ENCODE measurements at regions not wholly inside any gene's neighbourhood (a gene's known extent, or its start where the extent isn't known, plus 50 kb on each side); places are given as distances from the start of the nearest gene placed in this dataset.

DNA sequence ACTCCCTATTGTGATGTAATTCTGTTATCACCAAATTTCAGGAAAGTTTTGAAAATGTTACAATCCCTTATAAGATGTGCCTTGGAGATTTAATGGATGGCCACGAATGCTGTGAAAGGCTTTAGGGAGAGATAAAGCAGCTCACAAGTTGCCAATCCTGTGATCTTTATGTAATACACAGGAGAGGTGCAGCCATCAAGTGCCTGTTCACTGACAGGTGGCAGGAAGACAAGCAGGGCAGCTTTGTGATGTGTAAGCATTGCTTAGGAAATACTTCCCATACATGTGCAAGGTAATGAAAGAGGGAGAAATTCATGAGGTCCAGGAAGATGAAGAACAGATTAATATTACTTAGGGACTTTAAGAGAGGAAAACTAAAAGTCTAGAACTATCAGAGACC lies 628.8 kb downstream of the SLITRK6 start:
- BruUV-seq (replicated peaks) = no TSS peak
- CTCF ChIA-PET = interaction anchor here (0.7 kb wide), 1 partner anchor 181 kb away, joined by 3 read pairs; no protein-coding TSS in a partner anchor
- H2AFZ ChIP-seq = no peak overlapping the region

DNA sequence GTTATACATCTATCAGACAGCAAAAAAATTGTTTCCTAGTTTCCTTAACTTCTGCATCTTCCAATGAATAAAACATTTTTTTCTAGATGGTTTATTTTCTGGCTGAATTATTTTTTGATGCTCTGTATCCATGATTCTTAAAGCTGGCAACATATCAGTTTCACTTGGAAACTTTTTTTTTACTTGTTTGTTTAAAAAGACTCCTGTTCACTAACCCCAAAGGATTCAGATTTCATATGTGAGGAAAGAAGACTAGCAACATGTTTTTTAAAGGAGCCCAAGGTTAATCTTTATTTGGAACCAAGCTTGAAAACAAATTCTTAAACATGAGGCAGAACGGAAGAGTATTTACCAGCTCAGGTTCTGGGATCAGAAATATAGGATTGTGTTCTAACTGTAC lies 632.3 kb downstream of the SLITRK6 start:
- TF ChIP-seq EZH2 (IDR thresholded peaks at IDR 0.05; ENCODE audit: low read depth) = no peak
- TF ChIP-seq, protein P1, sequence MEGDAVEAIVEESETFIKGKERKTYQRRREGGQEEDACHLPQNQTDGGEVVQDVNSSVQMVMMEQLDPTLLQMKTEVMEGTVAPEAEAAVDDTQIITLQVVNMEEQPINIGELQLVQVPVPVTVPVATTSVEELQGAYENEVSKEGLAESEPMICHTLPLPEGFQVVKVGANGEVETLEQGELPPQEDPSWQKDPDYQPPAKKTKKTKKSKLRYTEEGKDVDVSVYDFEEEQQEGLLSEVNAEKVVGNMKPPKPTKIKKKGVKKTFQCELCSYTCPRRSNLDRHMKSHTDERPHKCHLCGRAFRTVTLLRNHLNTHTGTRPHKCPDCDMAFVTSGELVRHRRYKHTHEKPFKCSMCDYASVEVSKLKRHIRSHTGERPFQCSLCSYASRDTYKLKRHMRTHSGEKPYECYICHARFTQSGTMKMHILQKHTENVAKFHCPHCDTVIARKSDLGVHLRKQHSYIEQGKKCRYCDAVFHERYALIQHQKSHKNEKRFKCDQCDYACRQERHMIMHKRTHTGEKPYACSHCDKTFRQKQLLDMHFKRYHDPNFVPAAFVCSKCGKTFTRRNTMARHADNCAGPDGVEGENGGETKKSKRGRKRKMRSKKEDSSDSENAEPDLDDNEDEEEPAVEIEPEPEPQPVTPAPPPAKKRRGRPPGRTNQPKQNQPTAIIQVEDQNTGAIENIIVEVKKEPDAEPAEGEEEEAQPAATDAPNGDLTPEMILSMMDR (conservative IDR thresholded peaks at IDR 0.05) = no peak
- no peak for DNase-seq
- intact Hi-C loops (cut with micrococcal nuclease; ENCODE audit: unreplicated experiment) = no loop called here
- H3F3A ChIP-seq (ENCODE audit: insufficient read depth, low read depth) = no peaks in the 10 kb centered on the region
- H3K4me1 ChIP-seq (replicated peaks; ENCODE audit: insufficient read depth) = no peaks in the 10 kb centered on the region
- H3K36me3 ChIP-seq (ENCODE audit: low read depth) = no peaks in the 10 kb centered on the region
- H4K20me1 ChIP-seq (ENCODE audit: insufficient read depth) = no peaks in the 10 kb centered on the region; the same call in 1 of the 2 replicates
- no TSS peak for BruUV-seq (replicated peaks)
- POLR2A ChIA-PET (ENCODE audit: unreplicated experiment) = no interaction called here
- H3K9me2 ChIP-seq (ENCODE audit: insufficient read depth) = no peaks in the 10 kb centered on the region
- H3K9me3 ChIP-seq (ENCODE audit: insufficient read depth, low read depth) = no peaks in the 10 kb centered on the region
- no peak overlapping the region for H3K27ac ChIP-seq
- H3K79me2 ChIP-seq (ENCODE audit: low read depth) = no peaks in the 10 kb centered on the region
- no peak overlapping the region for H2AFZ ChIP-seq
- CTCF ChIA-PET = no interaction called here
- H3K4me2 ChIP-seq = no peak overlapping the region
- H3K27me3 ChIP-seq (ENCODE audit: insufficient read depth, low read depth) = no peaks in the 10 kb centered on the region
- H3K4me3 ChIP-seq = no peak overlapping the region

More for the DNA sequence above, 628.8 kb downstream of the SLITRK6 start:
- no peaks in the 10 kb centered on the region for H3F3A ChIP-seq (ENCODE audit: insufficient read depth, low read depth)
- H3K4me2 ChIP-seq = no peak overlapping the region
- H3K9me3 ChIP-seq (ENCODE audit: insufficient read depth, low read depth) = no peaks in the 10 kb centered on the region
- POLR2A ChIA-PET (ENCODE audit: unreplicated experiment) = no interaction called here
- intact Hi-C loops (cut with micrococcal nuclease; ENCODE audit: unreplicated experiment) = no loop called here
- no peaks in the 10 kb centered on the region for H3K4me1 ChIP-seq (replicated peaks; ENCODE audit: insufficient read depth)
- no peak overlapping the region for H3K27ac ChIP-seq
- DNase-seq = no peak
- no peaks in the 10 kb centered on the region for H3K9me2 ChIP-seq (ENCODE audit: insufficient read depth)
- no peaks in the 10 kb centered on the region for H3K79me2 ChIP-seq (ENCODE audit: low read depth)
- H3K36me3 ChIP-seq (ENCODE audit: low read depth) = no peaks in the 10 kb centered on the region
- H4K20me1 ChIP-seq (ENCODE audit: insufficient read depth) = no peaks in the 10 kb centered on the region; the same call in 1 of the 2 replicates
- H3K27me3 ChIP-seq (ENCODE audit: insufficient read depth, low read depth) = no peaks in the 10 kb centered on the region
- no peak for TF ChIP-seq EZH2 (IDR thresholded peaks at IDR 0.05; ENCODE audit: low read depth)
- TF ChIP-seq, protein P1 (conservative IDR thresholded peaks at IDR 0.05) = no peak
- no peak overlapping the region for H3K4me3 ChIP-seq

DNA sequence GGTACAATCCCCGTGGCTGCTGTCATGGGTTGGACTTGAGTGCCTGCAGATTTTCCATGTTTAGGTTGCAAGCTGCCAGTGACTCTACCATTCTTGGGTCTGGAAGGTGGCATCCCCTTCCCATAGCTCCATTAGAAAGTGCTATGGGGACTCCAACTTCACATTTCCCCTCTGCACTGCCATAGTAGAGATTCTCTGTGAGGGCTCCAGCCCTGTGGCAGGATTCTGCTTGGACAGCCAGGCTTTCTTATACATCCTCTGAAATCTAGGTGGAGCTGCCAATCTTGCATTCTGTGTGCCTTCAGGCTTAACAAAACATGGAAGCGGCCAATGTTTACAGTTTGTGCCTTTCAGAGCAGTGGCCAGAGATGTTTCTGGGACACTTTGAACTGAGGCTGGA lies 636.2 kb downstream of the SLITRK6 start:
- no peak overlapping the region for H2AFZ ChIP-seq
- no peaks in the 10 kb centered on the region for H3K9me3 ChIP-seq (ENCODE audit: insufficient read depth, low read depth)
- ChIA-PET POLR2A (ENCODE audit: unreplicated experiment) (no interaction called here), CTCF (no interaction called here)
- no peaks in the 10 kb centered on the region for H3K27me3 ChIP-seq (ENCODE audit: insufficient read depth, low read depth)
- intact Hi-C loops (cut with micrococcal nuclease; ENCODE audit: unreplicated experiment) = no loop called here
- H3K4me3 ChIP-seq = no peak overlapping the region
- DNase-seq = no peak
- no peaks in the 10 kb centered on the region; the same call in 1 of the 2 replicates for H4K20me1 ChIP-seq (ENCODE audit: insufficient read depth)
- no peaks in the 10 kb centered on the region for H3K79me2 ChIP-seq (ENCODE audit: low read depth)
- no TSS peak for BruUV-seq (replicated peaks)
- TF ChIP-seq EZH2 (IDR thresholded peaks at IDR 0.05; ENCODE audit: low read depth) = no peak
- TF ChIP-seq, protein P1 (conservative IDR thresholded peaks at IDR 0.05) = no peak
- H3K27ac ChIP-seq = no peak overlapping the region
- H3K9me2 ChIP-seq (ENCODE audit: insufficient read depth) = no peaks in the 10 kb centered on the region
- H3K36me3 ChIP-seq (ENCODE audit: low read depth) = no peaks in the 10 kb centered on the region
- H3K4me1 ChIP-seq (replicated peaks; ENCODE audit: insufficient read depth) = no peaks in the 10 kb centered on the region
- H3F3A ChIP-seq (ENCODE audit: insufficient read depth, low read depth) = no peaks in the 10 kb centered on the region
- no peak overlapping the region for H3K4me2 ChIP-seq

Data from PC-9 (cell line).